Activated CD8-positive, alpha-beta memory T cell treated with anti-CD3 and anti-CD28 coated beads, Interleukin-2, amount 50 U/mL, for 48 hours (primary cell): ENCODE measurements at regions not wholly inside any gene's neighbourhood (a gene's known extent, or its start where the extent isn't known, plus 50 kb on each side); places are given as distances from the start of the nearest gene placed in this dataset.
"Not testable (repeated sequence)": the region's sequence is repeated elsewhere in the genome, so short reads cannot be mapped to it uniquely, and the experiment has no call there.

Experiments
- DNase-seq: peaks from one replicate; pipeline ENCODE4 v3.0.0-alpha.2; 2020

GRCh38 chr2:231644426-231644825, 51.8 kb downstream of the TEX44 start:
- no peak for DNase-seq

DNA sequence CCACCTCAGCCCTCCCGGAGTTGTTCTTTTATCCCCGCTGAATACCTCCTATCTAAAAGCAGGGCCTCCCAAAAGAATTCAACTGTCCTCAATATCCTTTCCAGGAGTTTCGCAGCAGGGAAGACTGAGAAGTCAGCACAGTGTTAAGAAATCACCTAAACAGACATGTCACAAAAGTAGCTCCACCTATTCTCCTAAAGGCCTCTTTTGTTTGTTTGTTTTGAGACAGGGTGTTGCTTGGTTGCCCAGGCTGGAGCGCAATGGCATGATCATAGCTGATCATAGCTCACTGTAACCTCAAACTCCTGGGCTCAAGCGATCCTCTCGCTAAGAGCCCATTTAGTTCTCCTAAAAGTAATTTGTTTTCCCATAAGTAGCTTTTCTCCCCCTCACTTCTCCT, 53.8 kb downstream of the TEX44 start:
- no peak for DNase-seq

DNA sequence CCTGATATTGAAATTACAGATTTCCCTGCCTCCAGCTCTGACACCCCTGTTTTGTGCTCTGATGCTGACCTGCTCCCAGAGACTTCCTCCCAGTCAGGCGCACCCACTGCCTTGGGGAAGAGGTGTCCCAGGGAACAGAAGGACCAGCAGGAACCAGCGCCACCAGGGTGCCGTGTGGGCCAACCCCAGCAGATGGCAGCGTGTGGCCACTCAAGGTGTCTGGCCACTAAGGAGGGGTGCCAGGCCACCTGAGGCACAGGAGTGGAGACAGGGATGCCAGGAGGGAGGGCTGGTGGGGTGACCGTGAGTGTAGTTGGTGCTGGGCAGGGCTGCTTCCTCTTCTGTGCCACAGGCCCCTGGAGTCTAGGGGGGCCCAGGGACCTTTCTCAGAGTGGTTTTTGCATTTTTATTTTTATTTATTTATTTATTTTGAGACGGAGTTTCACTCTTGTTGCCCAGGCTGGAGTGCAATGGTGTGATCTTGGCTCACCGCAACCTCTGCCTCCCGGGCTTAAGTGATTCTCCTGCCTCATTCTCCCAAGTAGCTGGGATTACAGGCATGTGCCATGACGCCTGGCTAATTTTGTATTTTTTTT, 56.0 kb downstream of the TEX44 start:
- peak; percentile 82 for DNase-seq

DNA sequence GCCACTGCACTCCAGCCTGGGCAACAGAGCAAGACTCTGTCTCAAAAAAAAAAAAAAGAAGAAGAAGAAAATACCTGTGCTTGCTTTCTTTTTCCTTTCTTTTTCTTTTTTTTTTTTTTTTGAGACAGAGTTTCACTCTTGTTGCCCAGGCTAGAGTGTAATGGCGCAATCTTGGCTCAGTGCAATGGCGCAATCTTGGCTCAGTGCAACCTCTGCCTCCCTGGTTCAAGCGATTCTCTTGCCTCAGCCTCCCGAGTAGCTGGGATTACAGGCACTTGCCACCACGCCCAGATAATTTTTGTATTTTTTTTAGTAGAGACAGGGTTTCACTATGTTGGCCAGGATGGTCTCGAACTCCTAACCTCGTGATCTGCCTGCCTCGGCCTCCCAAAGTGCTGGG, 56.8 kb upstream of the PTMA start:
- not testable (repeated sequence) for DNase-seq

- DNase-seq: no peak
Measured at GRCh38 chr2:231655488-231655887, 52.8 kb upstream of the PTMA start.

GRCh38 chr2:231655894-231656293, 52.4 kb upstream of the PTMA start:
- no peak for DNase-seq
